Fibroblast of mammary gland (primary cell): ENCODE measurements at regions not wholly inside any gene's neighbourhood (a gene's known extent, or its start where the extent isn't known, plus 50 kb on each side); places are given as distances from the start of the nearest gene placed in this dataset.
A peak's percentile ranks its signal among the peaks of the same experiment; 100 is the strongest.

Source experiments
- DNase-seq: peaks from one replicate; pipeline ENCODE4 v3.0.0-alpha.2; 2010; ENCODE audit warnings: low read depth
- H3K4me3 ChIP-seq: 2 replicates; pipeline ENCODE4 v1.5.1; 2011; ENCODE audit warnings: low read depth, mild to moderate bottlenecking, low read length, moderate library complexity; ENCODE audit not compliant: control insufficient read depth
- TF ChIP-seq, protein P1 (sequence below): conservative IDR thresholded peaks from 2 replicates; pipeline ENCODE4 v1.5.1; 2011; ENCODE audit warnings: low read depth, low read length, inconsistent platforms; ENCODE audit not compliant: control insufficient read depth, insufficient read depth

DNA sequence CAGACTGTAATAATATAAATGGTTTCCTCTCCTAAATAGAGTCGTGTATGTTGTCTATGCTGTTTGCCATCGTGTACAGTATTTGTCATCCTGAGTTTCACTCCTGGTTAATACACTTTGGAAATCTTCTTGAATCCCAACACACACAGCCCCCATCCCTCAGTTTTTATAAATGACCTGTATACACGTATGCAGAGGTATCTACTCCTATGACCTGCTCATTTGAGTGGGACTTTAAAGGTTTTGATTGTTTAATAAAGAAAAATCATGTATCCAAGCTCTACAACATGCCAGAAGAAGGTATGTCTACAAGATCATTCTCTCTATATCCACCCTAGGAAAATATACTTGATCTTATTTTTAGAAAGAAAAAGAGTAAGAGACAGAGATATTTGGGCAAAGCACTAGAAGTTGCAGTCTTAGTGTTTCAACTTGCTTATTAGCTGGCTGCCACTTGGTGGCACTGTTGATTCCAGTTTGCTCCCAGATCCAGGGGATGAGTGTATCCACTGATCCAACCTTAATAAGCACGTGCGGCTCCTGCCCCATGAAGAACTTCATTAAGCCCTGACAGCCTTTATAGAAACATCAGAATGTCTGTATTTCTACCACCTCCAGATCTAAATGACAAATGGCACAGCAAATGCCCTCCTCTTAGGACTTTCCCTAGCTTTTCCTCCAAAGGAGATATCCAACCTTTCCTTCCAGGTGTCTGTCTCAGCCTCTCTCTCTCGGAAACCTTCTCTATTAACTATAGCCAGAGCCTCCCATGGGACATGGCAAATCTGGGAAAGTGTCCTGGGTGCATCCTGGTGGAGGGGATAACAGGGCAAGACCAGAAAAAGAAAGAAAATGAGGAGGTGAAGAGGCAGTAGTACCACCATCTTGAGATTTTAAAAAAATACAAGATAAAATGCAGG is 181.6 kb upstream of the NEBL start:
- TF ChIP-seq, protein P1, sequence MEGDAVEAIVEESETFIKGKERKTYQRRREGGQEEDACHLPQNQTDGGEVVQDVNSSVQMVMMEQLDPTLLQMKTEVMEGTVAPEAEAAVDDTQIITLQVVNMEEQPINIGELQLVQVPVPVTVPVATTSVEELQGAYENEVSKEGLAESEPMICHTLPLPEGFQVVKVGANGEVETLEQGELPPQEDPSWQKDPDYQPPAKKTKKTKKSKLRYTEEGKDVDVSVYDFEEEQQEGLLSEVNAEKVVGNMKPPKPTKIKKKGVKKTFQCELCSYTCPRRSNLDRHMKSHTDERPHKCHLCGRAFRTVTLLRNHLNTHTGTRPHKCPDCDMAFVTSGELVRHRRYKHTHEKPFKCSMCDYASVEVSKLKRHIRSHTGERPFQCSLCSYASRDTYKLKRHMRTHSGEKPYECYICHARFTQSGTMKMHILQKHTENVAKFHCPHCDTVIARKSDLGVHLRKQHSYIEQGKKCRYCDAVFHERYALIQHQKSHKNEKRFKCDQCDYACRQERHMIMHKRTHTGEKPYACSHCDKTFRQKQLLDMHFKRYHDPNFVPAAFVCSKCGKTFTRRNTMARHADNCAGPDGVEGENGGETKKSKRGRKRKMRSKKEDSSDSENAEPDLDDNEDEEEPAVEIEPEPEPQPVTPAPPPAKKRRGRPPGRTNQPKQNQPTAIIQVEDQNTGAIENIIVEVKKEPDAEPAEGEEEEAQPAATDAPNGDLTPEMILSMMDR, result peak; percentile 92
- peak; percentile 87 for DNase-seq
- H3K4me3 ChIP-seq, result no peak overlapping the region

DNA sequence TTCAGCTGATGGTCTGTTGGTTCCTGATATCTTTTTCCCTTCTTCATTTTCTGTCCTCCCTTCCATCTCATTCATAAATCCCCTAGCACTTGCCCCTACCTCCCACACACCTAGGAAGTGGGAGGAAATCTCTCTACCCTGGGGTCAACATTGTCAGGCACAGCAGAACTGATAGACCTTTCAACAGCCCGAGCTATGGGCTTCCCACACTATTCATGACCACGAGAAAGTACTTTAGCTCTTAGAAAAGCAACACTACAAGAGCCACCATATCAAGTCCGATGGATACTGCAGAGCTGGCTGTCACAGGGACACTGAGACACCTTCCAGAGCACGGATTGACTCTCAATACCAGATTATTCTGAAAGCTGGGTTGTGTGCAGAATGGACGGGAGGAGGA is 180.6 kb upstream of the NEBL start:
- DNase-seq, result no peak
- H3K4me3 ChIP-seq, result no peak overlapping the region
- TF ChIP-seq, protein P1, result no peak

- no peak overlapping the region for H3K4me3 ChIP-seq
- TF ChIP-seq, protein P1, result no peak
- DNase-seq, result no peak
Measured at GRCh38 chr10:21076381-21076780, 179.3 kb upstream of the NEBL start.

DNA sequence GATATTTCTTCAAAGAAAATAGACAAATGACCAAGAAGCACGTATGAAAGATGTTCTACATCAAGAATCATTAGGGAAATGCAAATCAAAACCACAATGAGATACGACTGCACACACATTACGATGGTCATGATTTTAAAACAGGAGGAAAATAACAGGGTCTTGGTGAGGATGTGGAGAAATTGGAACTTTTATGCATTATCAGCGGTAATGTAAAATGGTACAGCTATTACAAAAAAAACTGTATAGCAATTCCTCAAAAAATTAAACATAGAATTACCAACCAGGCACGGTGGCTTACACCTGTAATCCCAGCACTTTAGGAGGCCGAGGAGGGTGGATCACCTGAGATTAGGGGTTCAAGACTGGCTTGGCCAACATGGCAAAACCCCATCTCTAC is 178.8 kb upstream of the NEBL start:
- H3K4me3 ChIP-seq, result no peak overlapping the region
- DNase-seq, result no peak
- TF ChIP-seq, protein P1, result no peak

DNA sequence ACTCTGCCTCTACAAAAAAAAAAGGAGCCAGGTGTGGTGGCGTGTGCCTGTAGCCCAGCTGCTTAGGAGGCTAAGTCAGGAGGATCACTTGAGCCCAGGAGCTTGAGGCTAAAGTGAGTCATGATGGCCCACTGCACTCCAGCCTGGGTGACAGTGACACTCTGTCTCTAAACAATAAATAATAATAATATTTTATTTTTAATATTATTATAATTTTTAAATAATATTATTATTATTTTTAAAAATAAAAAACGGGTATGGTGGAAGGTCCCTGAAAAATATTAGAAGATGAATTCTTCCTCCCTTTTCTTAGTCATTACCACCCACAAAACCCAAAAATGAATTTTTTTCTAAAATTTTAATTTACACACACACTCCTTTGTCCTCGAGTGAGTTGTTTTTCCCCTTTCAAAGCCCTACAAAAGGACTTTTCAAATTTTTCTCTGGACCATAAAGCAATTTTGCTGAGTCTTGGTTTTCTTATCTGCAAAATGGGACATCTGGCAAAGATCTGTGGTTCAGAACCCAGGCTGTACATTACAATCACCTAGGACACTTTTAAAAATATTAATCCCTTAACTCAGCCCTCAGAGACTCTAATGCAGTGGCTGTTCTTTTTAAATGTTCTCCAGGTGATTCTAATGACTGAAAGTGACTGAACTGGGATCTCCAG is 174.0 kb upstream of the NEBL start:
- TF ChIP-seq, protein P1, result no peak

DNA sequence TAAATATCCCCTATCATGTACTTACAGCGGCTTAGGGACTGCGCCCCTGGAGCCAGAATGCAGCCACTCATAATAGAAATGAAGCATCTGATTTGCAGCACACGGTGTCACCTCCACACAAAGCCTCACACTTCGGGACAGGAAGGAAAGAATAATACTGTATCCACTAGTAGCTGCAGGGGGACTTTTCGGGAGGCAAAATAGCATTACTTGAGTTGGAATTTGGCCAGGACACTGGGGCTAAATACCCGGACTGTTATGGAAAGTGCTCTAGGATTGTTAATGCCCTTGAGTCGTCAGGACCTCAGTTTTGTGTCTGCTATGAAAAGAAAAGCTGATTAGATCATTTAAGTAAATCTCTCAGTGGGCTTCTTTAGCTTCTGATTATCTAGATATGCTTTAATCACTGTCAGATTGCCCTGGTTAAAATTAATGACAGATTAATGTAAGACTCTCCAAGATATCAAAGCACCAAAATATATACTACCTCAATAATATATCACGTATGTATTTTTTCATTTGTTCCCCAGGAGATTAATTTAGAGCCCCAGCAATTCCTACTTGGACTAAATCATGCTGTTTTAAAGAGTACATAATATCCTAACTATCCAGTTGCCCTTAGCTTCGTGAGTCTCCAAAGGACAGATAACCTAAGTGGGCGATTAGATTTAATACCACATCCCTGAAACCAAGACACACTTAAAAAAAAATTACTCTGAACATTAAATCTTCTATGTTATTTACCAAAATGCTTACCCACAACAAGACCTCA is 173.0 kb upstream of the NEBL start:
- no peak overlapping the region for H3K4me3 ChIP-seq
- TF ChIP-seq, protein P1, result no peak

More for the DNA sequence above, 174.0 kb upstream of the NEBL start:
- no peak for DNase-seq
- H3K4me3 ChIP-seq, result no peak overlapping the region

More for the DNA sequence above, 173.0 kb upstream of the NEBL start:
- DNase-seq, result no peak
